Neural cell (in vitro differentiated cells): ENCODE measurements at regions not wholly inside any gene's neighbourhood (a gene's known extent, or its start where the extent isn't known, plus 50 kb on each side); places are given as distances from the start of the nearest gene placed in this dataset.

Source experiments
- EP300 ChIP-seq: fragments of 450-650 bp; conservative IDR thresholded peaks from 2 replicates; pipeline ENCODE4 v1.6.1; 2014; ENCODE audit warnings: antibody characterized with exemption, mild to moderate bottlenecking, moderate library complexity; ENCODE audit not compliant: poor library complexity, severe bottlenecking
- EZH2 ChIP-seq: fragments of 200-600, 300-800 bp; shearing (Covaris generic), sonication (generic); IDR thresholded peaks from 2 replicates; pipeline ENCODE4 v1.6.1; 2014; ENCODE audit warnings: antibody characterized with exemption, low read length, borderline replicate concordance, mild to moderate bottlenecking; ENCODE audit not compliant: insufficient read depth, poor library complexity, severe bottlenecking
- MXI1 ChIP-seq: fragments of 450-650 bp; conservative IDR thresholded peaks from 2 replicates; pipeline ENCODE4 v1.6.1; 2014; ENCODE audit warnings: antibody characterized with exemption, mild to moderate bottlenecking; ENCODE audit not compliant: poor library complexity, severe bottlenecking
- POLR2AphosphoS5 ChIP-seq: IDR thresholded peaks from 2 replicates; pipeline ENCODE4 v1.6.1; 2012
- RAD21 ChIP-seq: fragments of 450-650 bp; conservative IDR thresholded peaks from 2 replicates; pipeline ENCODE4 v1.6.1; 2014; ENCODE audit warnings: antibody characterized with exemption, mild to moderate bottlenecking, moderate library complexity
- SMC3 ChIP-seq: fragments of 450-650 bp; conservative IDR thresholded peaks from 2 replicates; pipeline ENCODE4 v1.6.1; 2014; ENCODE audit warnings: antibody characterized with exemption, mild to moderate bottlenecking, moderate library complexity; ENCODE audit not compliant: poor library complexity
- TF ChIP-seq, protein P1 (sequence below): IDR thresholded peaks from 2 replicates; pipeline ENCODE4 v1.6.1; 2012; ENCODE audit warnings: borderline replicate concordance
- TF ChIP-seq, protein P2 (sequence below): fragments of 450-650 bp; IDR thresholded peaks from 2 replicates; pipeline ENCODE4 v1.5.1; 2014; ENCODE audit warnings: antibody characterized with exemption, mild to moderate bottlenecking, moderate library complexity; ENCODE audit not compliant: poor library complexity, severe bottlenecking

GRCh38 chr2:159855557-159856061 lies 57.6 kb upstream of the CD302 start:
- TF ChIP-seq, protein P1, sequence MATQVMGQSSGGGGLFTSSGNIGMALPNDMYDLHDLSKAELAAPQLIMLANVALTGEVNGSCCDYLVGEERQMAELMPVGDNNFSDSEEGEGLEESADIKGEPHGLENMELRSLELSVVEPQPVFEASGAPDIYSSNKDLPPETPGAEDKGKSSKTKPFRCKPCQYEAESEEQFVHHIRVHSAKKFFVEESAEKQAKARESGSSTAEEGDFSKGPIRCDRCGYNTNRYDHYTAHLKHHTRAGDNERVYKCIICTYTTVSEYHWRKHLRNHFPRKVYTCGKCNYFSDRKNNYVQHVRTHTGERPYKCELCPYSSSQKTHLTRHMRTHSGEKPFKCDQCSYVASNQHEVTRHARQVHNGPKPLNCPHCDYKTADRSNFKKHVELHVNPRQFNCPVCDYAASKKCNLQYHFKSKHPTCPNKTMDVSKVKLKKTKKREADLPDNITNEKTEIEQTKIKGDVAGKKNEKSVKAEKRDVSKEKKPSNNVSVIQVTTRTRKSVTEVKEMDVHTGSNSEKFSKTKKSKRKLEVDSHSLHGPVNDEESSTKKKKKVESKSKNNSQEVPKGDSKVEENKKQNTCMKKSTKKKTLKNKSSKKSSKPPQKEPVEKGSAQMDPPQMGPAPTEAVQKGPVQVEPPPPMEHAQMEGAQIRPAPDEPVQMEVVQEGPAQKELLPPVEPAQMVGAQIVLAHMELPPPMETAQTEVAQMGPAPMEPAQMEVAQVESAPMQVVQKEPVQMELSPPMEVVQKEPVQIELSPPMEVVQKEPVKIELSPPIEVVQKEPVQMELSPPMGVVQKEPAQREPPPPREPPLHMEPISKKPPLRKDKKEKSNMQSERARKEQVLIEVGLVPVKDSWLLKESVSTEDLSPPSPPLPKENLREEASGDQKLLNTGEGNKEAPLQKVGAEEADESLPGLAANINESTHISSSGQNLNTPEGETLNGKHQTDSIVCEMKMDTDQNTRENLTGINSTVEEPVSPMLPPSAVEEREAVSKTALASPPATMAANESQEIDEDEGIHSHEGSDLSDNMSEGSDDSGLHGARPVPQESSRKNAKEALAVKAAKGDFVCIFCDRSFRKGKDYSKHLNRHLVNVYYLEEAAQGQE, result no peak
- no peak for TF ChIP-seq POLR2AphosphoS5
- TF ChIP-seq, protein P2, sequence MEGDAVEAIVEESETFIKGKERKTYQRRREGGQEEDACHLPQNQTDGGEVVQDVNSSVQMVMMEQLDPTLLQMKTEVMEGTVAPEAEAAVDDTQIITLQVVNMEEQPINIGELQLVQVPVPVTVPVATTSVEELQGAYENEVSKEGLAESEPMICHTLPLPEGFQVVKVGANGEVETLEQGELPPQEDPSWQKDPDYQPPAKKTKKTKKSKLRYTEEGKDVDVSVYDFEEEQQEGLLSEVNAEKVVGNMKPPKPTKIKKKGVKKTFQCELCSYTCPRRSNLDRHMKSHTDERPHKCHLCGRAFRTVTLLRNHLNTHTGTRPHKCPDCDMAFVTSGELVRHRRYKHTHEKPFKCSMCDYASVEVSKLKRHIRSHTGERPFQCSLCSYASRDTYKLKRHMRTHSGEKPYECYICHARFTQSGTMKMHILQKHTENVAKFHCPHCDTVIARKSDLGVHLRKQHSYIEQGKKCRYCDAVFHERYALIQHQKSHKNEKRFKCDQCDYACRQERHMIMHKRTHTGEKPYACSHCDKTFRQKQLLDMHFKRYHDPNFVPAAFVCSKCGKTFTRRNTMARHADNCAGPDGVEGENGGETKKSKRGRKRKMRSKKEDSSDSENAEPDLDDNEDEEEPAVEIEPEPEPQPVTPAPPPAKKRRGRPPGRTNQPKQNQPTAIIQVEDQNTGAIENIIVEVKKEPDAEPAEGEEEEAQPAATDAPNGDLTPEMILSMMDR, result no peak
- no peak for TF ChIP-seq EZH2
- no peak for TF ChIP-seq RAD21
- no peak for TF ChIP-seq EP300
- no peak for TF ChIP-seq MXI1
- no peak for TF ChIP-seq SMC3
